Vagina (tissue), 2 donors: ENCODE measurements at regions not wholly inside any gene's neighbourhood (a gene's known extent, or its start where the extent isn't known, plus 50 kb on each side); places are given as distances from the start of the nearest gene placed in this dataset.

Experiments
- CTCF ChIP-seq, 3 experiments: fragments of 450-650 bp in 2 of 3; fragments of 200-600 bp in 1 of 3; sonication (generic) in 1 of 3; IDR thresholded peaks; one replicate each; pipeline ENCODE4 v1.5.1; 2017 to 2019; ENCODE audit warnings: antibody characterized with exemption in 3 of 3, mild to moderate bottlenecking in 2 of 3, moderate library complexity in 2 of 3
- POLR2A ChIP-seq, 2 donors: fragments of 450-650 bp; IDR thresholded peaks; one replicate each; pipeline ENCODE4 v1.6.1; 2017; ENCODE audit warnings: antibody characterized with exemption in 2 of 2, mild to moderate bottlenecking in 2 of 2, moderate library complexity in 2 of 2

GRCh38 chr12:76623931-76624330 lies 64.4 kb upstream of the OSBPL8 start:
- TF ChIP-seq POLR2A (IDR thresholded peaks at IDR 0.05) (no peak), CTCF (IDR thresholded peaks at IDR 0.05) (no peak)
